GM19468 (cell line): ENCODE measurements at regions not wholly inside any gene's neighbourhood (a gene's known extent, or its start where the extent isn't known, plus 50 kb on each side); places are given as distances from the start of the nearest gene placed in this dataset.

Experiments
- ATAC-seq: cut with Tn5 transposase; IDR thresholded peaks from one replicate; pipeline ENCODE4 v1.9.1; 2021; ENCODE audit warnings: mild to moderate bottlenecking, moderate library complexity, moderate number of reproducible peaks; ENCODE audit not compliant: unreplicated experiment; ENCODE audit errors: extremely low read depth

- no peak for ATAC-seq
Measured at GRCh38 chr18:23341383-23341782, 111.7 kb upstream of the RIOK3 start.

- no peak for ATAC-seq
Measured at GRCh38 chr18:23341983-23342382, 111.1 kb upstream of the RIOK3 start.

GRCh38 chr18:23342506-23342905 lies 110.6 kb upstream of the RIOK3 start:
- ATAC-seq = no peak

- ATAC-seq = no peak
Measured at GRCh38 chr18:23350188-23350587, 102.9 kb upstream of the RIOK3 start.

DNA sequence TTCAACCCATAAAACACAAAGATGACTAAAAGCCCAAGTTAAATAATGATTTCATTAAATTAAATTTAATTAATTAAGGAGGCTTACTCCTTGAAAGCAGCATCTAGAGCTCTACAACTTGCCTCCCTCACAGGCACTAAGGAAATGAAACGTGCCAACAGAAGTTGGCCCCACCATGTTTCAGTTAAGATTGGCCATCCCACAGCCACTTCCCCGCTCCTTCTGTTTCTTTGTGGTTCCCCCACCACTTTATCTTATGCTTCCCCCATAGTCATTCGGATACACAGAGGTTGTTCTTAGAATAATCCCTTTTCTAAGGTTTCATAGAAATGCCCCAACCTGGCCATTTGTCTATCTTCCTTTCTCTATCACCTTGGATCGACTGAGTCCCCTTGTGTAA lies 101.6 kb upstream of the RIOK3 start:
- ATAC-seq = no peak

GRCh38 chr18:23352042-23352441 lies 101.0 kb upstream of the RIOK3 start:
- ATAC-seq = no peak

GRCh38 chr18:23353459-23353858 lies 99.6 kb upstream of the RIOK3 start:
- no peak for ATAC-seq

- no peak for ATAC-seq
Measured at GRCh38 chr18:23354625-23355024, 98.5 kb upstream of the RIOK3 start.

DNA sequence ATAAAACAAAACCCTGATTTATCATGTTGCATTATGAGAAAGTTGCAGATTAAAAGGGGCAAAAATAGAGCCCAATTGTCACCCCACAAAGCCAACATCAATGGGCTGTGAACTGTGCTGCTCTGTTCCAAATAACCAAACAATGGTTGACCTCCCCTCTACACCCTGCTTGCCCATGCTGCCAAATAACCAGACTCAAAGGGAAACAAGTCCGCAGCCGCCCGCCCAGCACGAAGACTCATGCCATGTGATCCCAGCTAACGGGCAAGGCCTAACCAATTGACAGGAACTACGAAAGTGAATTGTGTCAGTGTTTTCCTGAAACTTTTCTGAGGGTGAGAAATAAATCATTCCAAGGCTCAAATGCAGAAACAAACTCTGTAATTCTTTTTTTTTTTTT lies 97.9 kb upstream of the RIOK3 start:
- no peak for ATAC-seq

GRCh38 chr18:23356424-23356823 lies 96.7 kb upstream of the RIOK3 start:
- no peak for ATAC-seq

DNA sequence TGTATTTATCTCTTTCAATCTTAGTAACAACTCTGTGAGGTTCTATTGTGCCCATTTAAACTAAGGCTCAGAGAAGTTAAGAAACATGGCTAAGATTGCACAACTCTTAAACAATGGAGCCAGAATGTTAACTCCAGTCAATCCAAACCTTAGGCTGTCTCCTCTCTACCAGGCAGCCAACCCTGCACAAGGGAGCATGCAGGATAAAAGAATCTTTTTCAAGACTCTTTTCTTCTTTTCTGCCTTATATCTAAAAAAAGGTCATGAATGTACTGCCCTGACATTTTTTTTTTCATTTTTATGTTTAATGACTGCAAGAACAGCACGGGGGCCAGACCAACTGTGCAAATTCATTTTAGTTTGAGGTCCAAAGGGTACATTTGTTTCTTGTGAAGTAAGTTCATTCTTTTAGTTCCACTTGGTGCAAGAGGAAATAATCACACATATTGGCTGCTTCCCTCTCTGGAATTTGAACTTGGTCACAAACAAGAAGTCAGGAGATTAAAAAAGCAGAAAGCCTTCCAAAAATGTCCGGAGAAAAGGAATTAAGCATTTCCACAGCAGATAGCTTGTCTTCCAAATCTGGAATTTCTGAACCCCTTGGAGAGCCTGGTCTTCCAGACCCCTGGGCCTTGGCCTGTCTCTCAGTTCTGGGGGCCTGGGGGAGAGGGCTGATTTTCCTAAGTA lies 96.0 kb upstream of the RIOK3 start:
- ATAC-seq = no peak

- ATAC-seq = no peak
Measured at GRCh38 chr18:23357996-23358594, 95.0 kb upstream of the RIOK3 start.

DNA sequence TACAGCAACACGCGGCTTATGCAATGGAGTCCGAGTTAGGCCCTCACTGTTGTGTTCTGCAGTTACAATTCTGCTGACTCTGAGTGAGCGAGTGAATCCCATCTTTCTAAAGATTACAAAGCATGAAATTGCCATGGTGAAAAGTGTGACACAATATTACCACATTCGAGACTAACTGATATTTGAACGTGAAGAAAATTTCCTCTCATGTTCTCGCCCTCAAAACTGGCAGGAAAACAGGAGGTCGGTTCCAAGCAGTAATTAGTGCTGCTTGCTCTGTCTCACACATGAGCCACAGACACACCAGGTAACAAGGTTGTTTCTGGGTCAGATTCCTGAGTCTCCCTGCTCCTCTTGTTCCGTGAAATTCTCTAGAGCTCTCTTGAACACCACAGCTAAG lies 93.7 kb upstream of the RIOK3 start:
- ATAC-seq = no peak

- no peak for ATAC-seq
Measured at GRCh38 chr18:23363865-23364570, 89.1 kb upstream of the RIOK3 start.

DNA sequence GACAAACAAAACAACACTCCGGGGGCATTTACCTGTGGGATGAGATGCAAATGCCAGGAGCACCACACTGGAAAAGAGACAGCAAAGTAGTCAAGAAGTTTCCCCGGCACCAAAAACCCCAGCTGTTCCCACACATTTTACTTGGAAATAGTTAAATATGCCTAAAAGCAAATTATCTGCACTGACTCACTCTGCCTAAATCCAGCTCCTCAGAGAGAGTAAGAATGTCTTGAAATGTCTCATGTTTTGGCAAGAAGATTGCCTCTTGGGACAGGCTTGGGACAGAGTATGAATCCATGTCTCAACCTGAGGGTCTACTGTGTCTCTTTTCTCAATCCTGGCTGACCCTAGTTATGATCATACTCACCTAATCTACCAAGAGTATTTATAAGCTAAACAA lies 87.5 kb upstream of the RIOK3 start:
- ATAC-seq = no peak

DNA sequence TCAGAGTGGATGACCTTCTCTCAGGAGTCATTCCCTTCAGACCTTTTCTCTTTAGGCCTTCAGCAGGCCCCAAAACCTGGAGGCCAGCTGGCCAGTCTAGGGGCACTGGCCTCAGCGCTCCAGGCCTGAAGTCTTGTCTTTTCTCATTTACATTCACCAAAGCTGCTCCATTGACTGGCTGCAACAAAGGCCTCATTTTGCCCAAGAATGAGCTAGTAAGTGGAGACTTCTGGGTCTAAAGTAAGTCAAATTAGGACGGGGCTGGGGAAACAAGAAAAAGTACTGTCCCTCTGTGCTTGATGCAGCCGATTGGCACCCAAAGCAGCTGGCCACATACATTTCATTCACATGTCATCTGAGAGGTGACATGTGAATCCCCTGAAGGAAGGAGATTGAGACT lies 83.8 kb upstream of the RIOK3 start:
- no peak for ATAC-seq

DNA sequence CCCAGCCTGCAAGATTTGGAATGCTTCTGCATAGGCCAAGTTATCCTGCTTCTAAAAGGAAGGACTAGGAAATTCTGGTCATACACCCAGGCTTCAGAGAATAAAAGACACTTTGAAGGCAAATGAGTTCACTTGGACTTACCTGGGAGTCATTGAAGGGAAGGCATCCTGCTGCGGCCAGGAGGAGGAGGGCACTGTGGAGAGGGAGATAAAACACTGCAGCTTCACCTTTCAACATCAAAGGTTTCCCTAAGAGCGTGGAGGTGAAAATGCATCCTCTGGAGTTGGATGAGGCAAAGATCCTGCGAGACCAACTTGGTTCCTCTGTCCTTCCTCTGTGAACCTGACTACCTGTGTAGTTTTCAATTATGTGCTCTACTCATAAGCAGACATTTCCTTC lies 79.5 kb upstream of the RIOK3 start:
- ATAC-seq = no peak

DNA sequence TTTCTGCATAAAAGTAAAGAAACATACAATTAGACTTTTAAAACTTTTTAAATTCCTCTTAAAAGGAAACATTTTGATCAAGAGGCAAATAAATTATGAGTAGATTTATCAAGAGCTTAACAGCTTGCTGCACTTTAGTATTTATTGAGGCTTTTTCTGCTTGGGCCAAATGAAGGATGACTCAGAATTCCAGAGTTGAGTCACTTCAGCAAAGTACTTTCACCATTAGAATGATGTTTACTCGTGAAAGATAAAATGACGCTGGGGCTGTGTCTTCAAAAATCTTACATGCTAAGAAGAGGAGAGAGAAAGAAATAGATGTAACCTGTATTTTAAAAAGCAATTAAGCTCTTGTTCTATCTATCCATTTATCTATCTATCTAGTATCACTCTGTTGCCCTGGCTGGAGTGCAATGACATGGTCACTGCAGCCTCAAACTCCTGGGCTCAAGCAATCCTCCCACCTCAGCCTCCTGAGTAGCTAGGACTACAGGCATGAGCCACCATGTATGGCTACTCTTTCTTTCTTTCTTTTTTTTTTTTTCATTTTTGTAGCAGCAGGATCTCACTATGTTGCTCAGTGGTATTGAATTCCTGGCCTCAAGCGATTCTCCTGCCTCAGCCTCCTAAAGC lies 75.3 kb upstream of the RIOK3 start:
- no peak for ATAC-seq

GRCh38 chr18:23378302-23378686 lies 74.8 kb upstream of the RIOK3 start:
- ATAC-seq = no peak

DNA sequence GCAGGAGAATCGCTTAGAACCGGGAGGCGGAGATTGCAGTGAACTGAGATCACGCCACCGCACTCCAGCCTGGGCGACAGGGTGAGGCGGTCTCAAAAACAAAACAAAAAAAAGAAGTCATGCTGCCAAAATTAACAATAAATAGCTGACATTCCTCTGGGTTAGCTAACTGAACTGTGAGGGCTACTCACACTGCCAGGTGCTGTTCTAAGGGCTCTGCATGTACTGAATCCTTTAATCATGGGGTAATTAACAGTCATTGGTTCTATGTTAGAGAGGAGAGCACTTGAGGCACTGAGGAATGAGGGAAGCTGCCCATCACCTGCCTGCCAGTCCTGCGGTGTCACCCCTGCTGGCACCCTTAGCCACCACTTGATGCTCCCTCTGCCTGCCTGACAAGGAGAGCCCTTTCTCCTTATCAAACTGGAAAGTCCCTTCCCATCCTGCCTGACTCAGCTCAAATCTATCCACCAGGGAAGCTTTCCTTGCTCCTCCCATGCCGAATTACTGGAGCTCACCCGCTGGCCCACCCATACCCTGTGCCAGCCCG lies 73.0 kb upstream of the RIOK3 start:
- no peak for ATAC-seq

DNA sequence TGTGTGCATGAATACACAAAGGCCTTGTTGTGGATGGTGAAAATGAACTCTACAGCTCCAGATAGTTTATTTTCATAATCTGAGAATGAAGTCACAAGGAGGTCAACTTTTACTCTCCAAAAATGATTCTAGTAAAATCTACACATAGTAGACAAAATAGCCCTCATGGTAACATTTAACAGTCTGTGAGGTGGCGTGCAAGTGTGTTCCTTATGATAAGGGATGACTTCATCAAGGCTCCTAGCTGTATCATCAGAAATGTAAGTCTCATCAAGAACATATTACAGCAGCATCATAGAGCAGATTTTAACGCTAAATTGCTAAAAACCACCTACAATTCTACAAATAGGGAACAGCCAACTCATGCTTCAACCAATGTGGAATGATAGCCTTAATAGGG lies 72.3 kb upstream of the RIOK3 start:
- no peak for ATAC-seq
